Calu3 (cell line): ENCODE measurements at regions not wholly inside any gene's neighbourhood (a gene's known extent, or its start where the extent isn't known, plus 50 kb on each side); places are given as distances from the start of the nearest gene placed in this dataset.

Experiments
- BruUV-seq: library from RNA; stranded (reverse); fragments of 400-500 nt; replicated peaks from 2 replicates; lab custom pipeline; 2021; lab: Mats Ljungman, UMichigan
- CTCF ChIA-PET: fragments of 300-600 bp; sonication (Branson Sonifier 250); formaldehyde crosslinking; loops from one replicate; lab custom pipeline; 2022; ENCODE audit warnings: antibody characterized with exemption; lab: Charles Lee
- DNase-seq: peaks from one replicate; pipeline ENCODE4 v3.0.0; 2022
- H3K27ac Mint-ChIP-seq: one replicate; pipeline ENCODE4 v1.8.0; 2022; ENCODE audit warnings: mixed read lengths; ENCODE audit not compliant: unreplicated experiment
- H3K27me3 Mint-ChIP-seq: one replicate; pipeline ENCODE4 v1.8.0; 2022; ENCODE audit warnings: mixed read lengths; ENCODE audit not compliant: unreplicated experiment
- H3K36me3 Mint-ChIP-seq: one replicate; pipeline ENCODE4 v1.8.0; 2022; ENCODE audit warnings: mild to moderate bottlenecking, moderate library complexity, mixed read lengths; ENCODE audit not compliant: insufficient read depth, unreplicated experiment
- H3K4me1 Mint-ChIP-seq: one replicate; pipeline ENCODE4 v1.8.0; 2022; ENCODE audit warnings: mild to moderate bottlenecking, low read depth, mixed read lengths; ENCODE audit not compliant: unreplicated experiment
- H3K4me3 Mint-ChIP-seq: one replicate; pipeline ENCODE4 v1.8.0; 2022; ENCODE audit warnings: mild to moderate bottlenecking, low read depth, moderate library complexity, mixed read lengths; ENCODE audit not compliant: unreplicated experiment
- H3K9me3 Mint-ChIP-seq: one replicate; pipeline ENCODE4 v1.8.0; 2022; ENCODE audit warnings: low read depth, mixed read lengths; ENCODE audit not compliant: unreplicated experiment
- intact Hi-C: fragments of 100-400 bp; cut with micrococcal nuclease; formaldehyde crosslinking; loops from one replicate; pipeline ENCODE4 v1.10.0; 2022; ENCODE audit not compliant: unreplicated experiment
- TF ChIP-seq, protein P1 (sequence below): fragments of 200-600 bp; IDR thresholded peaks from one replicate; pipeline ENCODE4 v1.8.0; 2022; ENCODE audit warnings: antibody characterized with exemption; ENCODE audit not compliant: unreplicated experiment

GRCh38 chr7:142671506-142671905 is 77.8 kb upstream of the PRSS1 start:
- Mint-ChIP-seq H3K9me3 (no peaks in the 10 kb centered on the region), H3K27me3 (peaks cover 52% of the 10 kb centered on the region), H3K4me3 (no peak overlapping the region), H3K27ac (no peak overlapping the region), H3K36me3 (no peaks in the 10 kb centered on the region), H3K4me1 (no peaks in the 10 kb centered on the region)
- DNase-seq, result no peak
- BruUV-seq, result no TSS peak
- TF ChIP-seq, protein P1, sequence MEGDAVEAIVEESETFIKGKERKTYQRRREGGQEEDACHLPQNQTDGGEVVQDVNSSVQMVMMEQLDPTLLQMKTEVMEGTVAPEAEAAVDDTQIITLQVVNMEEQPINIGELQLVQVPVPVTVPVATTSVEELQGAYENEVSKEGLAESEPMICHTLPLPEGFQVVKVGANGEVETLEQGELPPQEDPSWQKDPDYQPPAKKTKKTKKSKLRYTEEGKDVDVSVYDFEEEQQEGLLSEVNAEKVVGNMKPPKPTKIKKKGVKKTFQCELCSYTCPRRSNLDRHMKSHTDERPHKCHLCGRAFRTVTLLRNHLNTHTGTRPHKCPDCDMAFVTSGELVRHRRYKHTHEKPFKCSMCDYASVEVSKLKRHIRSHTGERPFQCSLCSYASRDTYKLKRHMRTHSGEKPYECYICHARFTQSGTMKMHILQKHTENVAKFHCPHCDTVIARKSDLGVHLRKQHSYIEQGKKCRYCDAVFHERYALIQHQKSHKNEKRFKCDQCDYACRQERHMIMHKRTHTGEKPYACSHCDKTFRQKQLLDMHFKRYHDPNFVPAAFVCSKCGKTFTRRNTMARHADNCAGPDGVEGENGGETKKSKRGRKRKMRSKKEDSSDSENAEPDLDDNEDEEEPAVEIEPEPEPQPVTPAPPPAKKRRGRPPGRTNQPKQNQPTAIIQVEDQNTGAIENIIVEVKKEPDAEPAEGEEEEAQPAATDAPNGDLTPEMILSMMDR, result no peak
- intact Hi-C loops, result no loop called here
- CTCF ChIA-PET, result interaction anchor here (1.2 kb wide), 1 partner anchor 112 kb away, joined by 3 read pairs; no protein-coding TSS in a partner anchor

DNA sequence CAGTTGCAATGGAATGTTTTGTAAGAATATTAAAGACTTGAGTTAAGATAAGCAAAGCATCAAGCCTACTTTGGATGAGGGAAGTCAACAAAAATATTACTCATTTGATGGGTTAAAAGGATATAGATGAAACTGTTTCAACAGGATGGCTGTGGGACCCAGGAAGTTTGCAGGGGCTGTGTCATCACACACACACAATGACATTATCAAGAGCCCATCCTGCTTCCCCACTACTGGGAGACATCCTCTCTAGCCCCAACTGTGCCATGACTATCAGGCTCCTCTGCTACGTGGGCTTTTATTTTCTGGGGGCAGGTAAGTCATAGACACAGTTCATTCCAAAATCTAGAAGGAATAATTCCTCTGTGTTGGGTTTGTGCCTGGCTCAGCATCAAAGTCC is 78.8 kb upstream of the PRSS1 start:
- no peak for DNase-seq
- no peak overlapping the region for H3K4me3 Mint-ChIP-seq
- BruUV-seq, result no TSS peak
- peaks cover 52% of the 10 kb centered on the region for H3K27me3 Mint-ChIP-seq
- no peak overlapping the region for H3K27ac Mint-ChIP-seq
- CTCF ChIA-PET, result interaction anchor here (1.2 to 1.3 kb wide), 2 partner anchors 113 to 136 kb away, joined by 3 to 6 read pairs; no protein-coding TSS in a partner anchor
- TF ChIP-seq, protein P1, result no peak
- intact Hi-C loops, result no loop called here
- no peaks in the 10 kb centered on the region for H3K36me3 Mint-ChIP-seq
- H3K4me1 Mint-ChIP-seq, result no peaks in the 10 kb centered on the region
- H3K9me3 Mint-ChIP-seq, result no peaks in the 10 kb centered on the region

GRCh38 chr7:142669074-142669654 is 80.1 kb upstream of the PRSS1 start:
- peaks cover 52% of the 10 kb centered on the region for H3K27me3 Mint-ChIP-seq
- no peak for DNase-seq
- BruUV-seq, result no TSS peak
- CTCF ChIA-PET, result interaction anchor here (0.8 to 1.3 kb wide), 2 partner anchors 81 to 114 kb away, joined by 3 to 6 read pairs; no protein-coding TSS in a partner anchor
- no peaks in the 10 kb centered on the region for H3K36me3 Mint-ChIP-seq
- TF ChIP-seq, protein P1, result no peak
- no peak overlapping the region for H3K4me3 Mint-ChIP-seq
- H3K27ac Mint-ChIP-seq, result no peak overlapping the region
- H3K4me1 Mint-ChIP-seq, result no peaks in the 10 kb centered on the region
- H3K9me3 Mint-ChIP-seq, result no peaks in the 10 kb centered on the region
- intact Hi-C loops, result loop anchor here (1.0 kb wide), 3 partner anchors 43 to 142 kb away; no protein-coding TSS in a partner anchor

- no peak for DNase-seq
- H3K4me1 Mint-ChIP-seq, result no peaks in the 10 kb centered on the region
- CTCF ChIA-PET, result interaction anchor here (0.8 kb wide), 1 partner anchor 81 kb away, joined by 3 read pairs; no protein-coding TSS in a partner anchor
- intact Hi-C loops, result no loop called here
- BruUV-seq, result no TSS peak
- TF ChIP-seq, protein P1, result no peak
- no peaks in the 10 kb centered on the region for H3K9me3 Mint-ChIP-seq
- H3K27me3 Mint-ChIP-seq, result peaks cover 50% of the 10 kb centered on the region
- H3K4me3 Mint-ChIP-seq, result no peak overlapping the region
- no peak overlapping the region for H3K27ac Mint-ChIP-seq
- no peaks in the 10 kb centered on the region for H3K36me3 Mint-ChIP-seq
Measured at GRCh38 chr7:142668495-142668894, 80.8 kb upstream of the PRSS1 start.
